BE2C (cell line): ENCODE measurements at regions not wholly inside any gene's neighbourhood (a gene's known extent, or its start where the extent isn't known, plus 50 kb on each side); places are given as distances from the start of the nearest gene placed in this dataset.
"Not testable (repeated sequence)": the region's sequence is repeated elsewhere in the genome, so short reads cannot be mapped to it uniquely, and the experiment has no call there.

ENCODE experiments used
- DNase-seq: peaks from one replicate; pipeline ENCODE4 v3.0.0-alpha.2; 2020
- H3K27me3 ChIP-seq: fragments of 250-450 bp; sonication (Bioruptor Pico); 2 replicates; pipeline ENCODE4 v1.5.1; 2020; ENCODE audit warnings: mild to moderate bottlenecking
- H3K36me3 ChIP-seq: fragments of 250-450 bp; sonication (Bioruptor Pico); 2 replicates; pipeline ENCODE4 v1.5.1; 2020; ENCODE audit warnings: mild to moderate bottlenecking
- H3K4me1 ChIP-seq: fragments of 250-450 bp; sonication (Bioruptor Pico); 2 replicates; pipeline ENCODE4 v1.5.1; 2020
- H3K4me3 ChIP-seq: 2 replicates; pipeline ENCODE4 v1.5.1; 2011; ENCODE audit warnings: low read depth, low read length
- H3K9me3 ChIP-seq: fragments of 250-450 bp; sonication (Bioruptor Pico); 2 replicates; pipeline ENCODE4 v1.5.1; 2020
- CTCF ChIP-seq: IDR thresholded peaks from 2 replicates; pipeline ENCODE4 v1.5.1; 2012; ENCODE audit warnings: mild to moderate bottlenecking, low read depth, low read length

- Histone ChIP-seq H3K27me3 (no peaks in the 10 kb centered on the region), H3K36me3 (no peaks in the 10 kb centered on the region), H3K9me3 (no peaks in the 10 kb centered on the region), H3K4me1 (peaks cover 14% of the 10 kb centered on the region), H3K4me3 (no peak overlapping the region)
- TF ChIP-seq CTCF, result no peak
- no peak for DNase-seq
These were observed 128.2 kb upstream of the RASEF start for GRCh38 chr9:83191154-83191553.

- peaks cover 23% of the 10 kb centered on the region for H3K4me1 ChIP-seq
- not testable (repeated sequence) for H3K9me3 ChIP-seq, H3K4me3 ChIP-seq, DNase-seq, H3K36me3 ChIP-seq, H3K27me3 ChIP-seq
These were observed 126.1 kb upstream of the RASEF start for GRCh38 chr9:83189026-83189425.

- DNase-seq, result no peak
- TF ChIP-seq CTCF, result no peak
- H3K4me1 ChIP-seq, result peaks cover 26% of the 10 kb centered on the region
- no peaks in the 10 kb centered on the region for H3K36me3 ChIP-seq
- H3K4me3 ChIP-seq, result no peak overlapping the region
- no peaks in the 10 kb centered on the region for H3K9me3 ChIP-seq
- no peaks in the 10 kb centered on the region for H3K27me3 ChIP-seq
These were observed 125.3 kb upstream of the RASEF start for GRCh38 chr9:83188277-83188676.

- H3K27me3 ChIP-seq, result no peaks in the 10 kb centered on the region
- no peaks in the 10 kb centered on the region for H3K9me3 ChIP-seq
- DNase-seq, result no peak
- no peaks in the 10 kb centered on the region for H3K36me3 ChIP-seq
- no peak for TF ChIP-seq CTCF
- peaks cover 30% of the 10 kb centered on the region for H3K4me1 ChIP-seq
- H3K4me3 ChIP-seq, result no peak overlapping the region
These were observed 123.3 kb upstream of the RASEF start for GRCh38 chr9:83186155-83186737.

GRCh38 chr9:83185488-83186154, 122.7 kb upstream of the RASEF start:
- H3K9me3 ChIP-seq, result no peaks in the 10 kb centered on the region
- no peak overlapping the region for H3K4me3 ChIP-seq
- H3K27me3 ChIP-seq, result no peaks in the 10 kb centered on the region
- no peak for TF ChIP-seq CTCF
- peaks cover 24% of the 10 kb centered on the region for H3K4me1 ChIP-seq
- H3K36me3 ChIP-seq, result no peaks in the 10 kb centered on the region
- DNase-seq, result no peak

- no peak for TF ChIP-seq CTCF
- Histone ChIP-seq H3K4me3 (peak overlapping the region; percentile 32), H3K27me3 (no peaks in the 10 kb centered on the region)
These were observed 120.7 kb upstream of the RASEF start for GRCh38 chr9:83183621-83184020.

More at GRCh38 chr9:83183621-83184020, 120.7 kb upstream of the RASEF start:
- Histone ChIP-seq H3K9me3 (no peaks in the 10 kb centered on the region), H3K4me1 (peaks cover 18% of the 10 kb centered on the region), H3K36me3 (no peaks in the 10 kb centered on the region)
- DNase-seq, result peak; percentile 46
